Mesothelial cell of epicardium (in vitro differentiated cells): ENCODE measurements at regions not wholly inside any gene's neighbourhood (a gene's known extent, or its start where the extent isn't known, plus 50 kb on each side); places are given as distances from the start of the nearest gene placed in this dataset.
"Not testable (repeated sequence)": the region's sequence is repeated elsewhere in the genome, so short reads cannot be mapped to it uniquely, and the experiment has no call there.

Experiments used
- DNase-seq, 2 experiments: peaks; one replicate each; pipeline ENCODE4 v3.0.0; 2021; ENCODE audit warnings: low spot score in 2 of 2; ENCODE audit not compliant: unreplicated experiment in 2 of 2
- H3K27ac Mint-ChIP-seq: 2 replicates; pipeline ENCODE4 v1.8.0; 2021; ENCODE audit warnings: mixed read lengths
- H3K27me3 Mint-ChIP-seq: 2 replicates; pipeline ENCODE4 v1.8.0; 2021; ENCODE audit warnings: low read depth, mixed read lengths
- H3K36me3 Mint-ChIP-seq: 2 replicates; pipeline ENCODE4 v1.8.0; 2021; ENCODE audit warnings: mixed read lengths
- H3K4me1 Mint-ChIP-seq: 2 replicates; pipeline ENCODE4 v1.8.0; 2021; ENCODE audit warnings: mixed read lengths
- H3K4me3 Mint-ChIP-seq: 2 replicates; pipeline ENCODE4 v1.8.0; 2021; ENCODE audit warnings: mild to moderate bottlenecking, moderate library complexity, mixed read lengths
- H3K9me3 Mint-ChIP-seq: 2 replicates; pipeline ENCODE4 v1.8.0; 2021; ENCODE audit warnings: mixed read lengths
- TF ChIP-seq, protein P1 (sequence below): fragments of 200-600 bp; sonication (generic); IDR thresholded peaks from one replicate; pipeline ENCODE4 v1.5.0; 2021; ENCODE audit warnings: antibody characterized with exemption; ENCODE audit not compliant: unreplicated experiment

DNA sequence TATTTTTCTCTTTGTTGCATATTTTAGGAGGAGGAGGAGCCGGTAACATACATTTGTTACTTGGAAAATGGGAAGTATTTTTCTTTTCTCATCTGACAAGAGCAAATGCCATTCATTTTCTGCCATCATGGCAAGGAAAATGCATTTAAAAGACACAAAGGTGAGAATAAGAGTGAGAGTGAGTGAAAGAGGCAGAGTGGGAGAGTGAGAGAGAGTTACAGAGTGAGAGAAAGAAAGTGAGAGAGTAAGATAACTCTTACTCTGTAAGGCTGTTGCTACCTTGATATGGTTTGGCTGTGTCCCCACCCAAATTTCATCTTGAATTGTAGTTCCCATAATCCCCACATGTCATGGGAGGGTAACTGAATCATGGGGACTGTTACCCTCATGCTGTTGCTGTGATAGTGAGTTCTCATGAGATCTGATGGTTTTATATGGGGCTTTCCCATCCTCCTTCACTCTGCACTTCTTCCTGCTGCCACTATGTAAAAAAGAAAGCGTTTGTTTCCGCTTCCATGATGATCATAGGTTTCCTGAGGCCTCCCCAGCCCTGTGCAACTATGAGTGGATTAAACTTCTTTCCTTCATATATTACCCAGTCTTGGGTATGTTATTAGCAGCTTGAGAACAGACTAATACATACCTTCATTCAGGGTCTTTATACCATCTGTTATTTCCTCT lies 64.2 kb downstream of the ASCL1 start:
- Mint-ChIP-seq H3K9me3 (no peaks in the 10 kb centered on the region), H3K36me3 (no peaks in the 10 kb centered on the region), H3K4me3 (no peak overlapping the region), H3K4me1 (no peaks in the 10 kb centered on the region), H3K27me3 (peaks cover 7% of the 10 kb centered on the region), H3K27ac (no peak overlapping the region)
- TF ChIP-seq, protein P1, sequence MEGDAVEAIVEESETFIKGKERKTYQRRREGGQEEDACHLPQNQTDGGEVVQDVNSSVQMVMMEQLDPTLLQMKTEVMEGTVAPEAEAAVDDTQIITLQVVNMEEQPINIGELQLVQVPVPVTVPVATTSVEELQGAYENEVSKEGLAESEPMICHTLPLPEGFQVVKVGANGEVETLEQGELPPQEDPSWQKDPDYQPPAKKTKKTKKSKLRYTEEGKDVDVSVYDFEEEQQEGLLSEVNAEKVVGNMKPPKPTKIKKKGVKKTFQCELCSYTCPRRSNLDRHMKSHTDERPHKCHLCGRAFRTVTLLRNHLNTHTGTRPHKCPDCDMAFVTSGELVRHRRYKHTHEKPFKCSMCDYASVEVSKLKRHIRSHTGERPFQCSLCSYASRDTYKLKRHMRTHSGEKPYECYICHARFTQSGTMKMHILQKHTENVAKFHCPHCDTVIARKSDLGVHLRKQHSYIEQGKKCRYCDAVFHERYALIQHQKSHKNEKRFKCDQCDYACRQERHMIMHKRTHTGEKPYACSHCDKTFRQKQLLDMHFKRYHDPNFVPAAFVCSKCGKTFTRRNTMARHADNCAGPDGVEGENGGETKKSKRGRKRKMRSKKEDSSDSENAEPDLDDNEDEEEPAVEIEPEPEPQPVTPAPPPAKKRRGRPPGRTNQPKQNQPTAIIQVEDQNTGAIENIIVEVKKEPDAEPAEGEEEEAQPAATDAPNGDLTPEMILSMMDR: no peak
- no peak for DNase-seq

DNA sequence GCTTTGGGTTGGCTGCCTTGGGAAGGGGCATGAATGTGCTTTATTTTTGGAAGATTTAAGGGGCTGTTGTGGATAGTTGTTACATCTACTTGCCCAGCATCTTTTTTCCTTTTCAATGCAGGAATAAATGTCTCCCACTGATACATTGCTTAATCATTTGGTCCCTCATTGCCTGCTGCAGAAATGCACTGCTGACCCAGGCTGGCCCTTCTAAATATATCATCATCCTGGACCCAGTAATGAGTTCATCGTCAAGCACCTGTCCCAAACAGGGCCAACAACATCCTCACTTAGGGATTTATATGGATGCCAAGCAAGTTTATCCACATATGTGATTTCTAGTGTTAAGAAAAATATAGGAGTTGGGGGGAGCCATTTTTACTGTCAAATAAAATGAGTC lies 67.2 kb downstream of the ASCL1 start:
- H3K27ac Mint-ChIP-seq: no peak overlapping the region
- H3K9me3 Mint-ChIP-seq: no peaks in the 10 kb centered on the region
- H3K27me3 Mint-ChIP-seq: peaks cover 13% of the 10 kb centered on the region
- no peaks in the 10 kb centered on the region for H3K36me3 Mint-ChIP-seq
- H3K4me3 Mint-ChIP-seq: no peak overlapping the region
- TF ChIP-seq, protein P1: no peak
- H3K4me1 Mint-ChIP-seq: no peaks in the 10 kb centered on the region
- DNase-seq: no peak

DNA sequence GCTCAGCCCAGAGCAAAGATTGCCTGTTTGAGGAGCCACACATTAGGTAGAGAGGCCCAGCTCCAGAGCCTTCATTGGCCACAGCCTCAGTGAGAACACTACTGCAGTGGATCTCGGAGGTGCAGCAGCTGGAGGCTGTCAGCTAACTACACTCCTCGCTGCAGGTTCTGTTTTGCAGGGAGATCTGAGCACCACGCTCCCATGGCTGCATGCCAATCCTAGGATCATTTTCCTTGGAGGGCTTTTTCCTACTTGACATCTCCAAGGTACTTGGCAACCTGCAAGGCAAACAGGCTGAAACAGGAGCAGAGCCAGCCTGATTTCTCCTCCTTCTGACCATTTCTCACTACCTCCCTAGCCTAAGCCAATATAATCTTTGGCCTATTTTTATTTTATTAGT lies 69.2 kb downstream of the ASCL1 start:
- H3K27me3 Mint-ChIP-seq: peaks cover 13% of the 10 kb centered on the region
- not testable (repeated sequence) for H3K9me3 Mint-ChIP-seq, DNase-seq, H3K27ac Mint-ChIP-seq, H3K36me3 Mint-ChIP-seq, H3K4me1 Mint-ChIP-seq, H3K4me3 Mint-ChIP-seq

DNA sequence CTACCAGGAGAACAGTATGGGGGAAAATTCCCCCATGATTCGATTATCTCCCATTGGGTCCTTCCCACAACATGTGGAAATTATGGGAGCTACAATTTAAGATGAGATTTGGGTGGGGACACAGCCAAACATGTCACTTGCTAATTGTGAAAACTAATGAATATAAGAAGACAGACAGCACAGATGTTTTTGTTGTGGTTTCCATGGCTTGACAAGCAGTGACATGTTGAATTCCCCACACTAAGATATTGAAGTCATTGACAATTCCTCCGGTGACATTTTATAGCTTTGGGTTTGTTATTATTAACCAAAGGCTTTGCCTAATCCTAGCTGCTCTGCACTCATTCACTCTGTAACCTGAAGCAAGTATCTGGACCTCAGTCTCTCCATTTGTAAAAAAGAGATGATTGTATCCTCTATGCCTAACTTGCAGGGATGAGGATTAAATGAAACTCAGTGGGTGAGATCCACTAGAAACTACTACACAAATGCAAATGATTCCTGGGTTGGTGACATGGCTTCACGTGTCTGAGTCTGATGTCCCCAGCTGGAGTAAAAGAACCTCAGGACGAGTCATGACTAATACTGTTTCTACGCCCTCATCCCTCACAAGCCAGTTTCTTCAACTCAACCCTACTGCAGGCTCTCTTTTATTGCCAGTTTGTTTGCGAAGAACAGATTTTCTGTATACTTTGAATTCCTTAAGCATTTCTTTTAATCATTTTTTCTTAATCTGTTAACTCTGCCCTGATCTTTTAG lies 71.6 kb downstream of the ASCL1 start:
- H3K9me3 Mint-ChIP-seq: peaks cover 5% of the 10 kb centered on the region
- H3K4me3 Mint-ChIP-seq: no peak overlapping the region
- peaks cover 10% of the 10 kb centered on the region for H3K27me3 Mint-ChIP-seq
- no peak overlapping the region for H3K27ac Mint-ChIP-seq
- H3K36me3 Mint-ChIP-seq: no peaks in the 10 kb centered on the region
- DNase-seq: no peak
- TF ChIP-seq, protein P1: no peak
- no peaks in the 10 kb centered on the region for H3K4me1 Mint-ChIP-seq

DNA sequence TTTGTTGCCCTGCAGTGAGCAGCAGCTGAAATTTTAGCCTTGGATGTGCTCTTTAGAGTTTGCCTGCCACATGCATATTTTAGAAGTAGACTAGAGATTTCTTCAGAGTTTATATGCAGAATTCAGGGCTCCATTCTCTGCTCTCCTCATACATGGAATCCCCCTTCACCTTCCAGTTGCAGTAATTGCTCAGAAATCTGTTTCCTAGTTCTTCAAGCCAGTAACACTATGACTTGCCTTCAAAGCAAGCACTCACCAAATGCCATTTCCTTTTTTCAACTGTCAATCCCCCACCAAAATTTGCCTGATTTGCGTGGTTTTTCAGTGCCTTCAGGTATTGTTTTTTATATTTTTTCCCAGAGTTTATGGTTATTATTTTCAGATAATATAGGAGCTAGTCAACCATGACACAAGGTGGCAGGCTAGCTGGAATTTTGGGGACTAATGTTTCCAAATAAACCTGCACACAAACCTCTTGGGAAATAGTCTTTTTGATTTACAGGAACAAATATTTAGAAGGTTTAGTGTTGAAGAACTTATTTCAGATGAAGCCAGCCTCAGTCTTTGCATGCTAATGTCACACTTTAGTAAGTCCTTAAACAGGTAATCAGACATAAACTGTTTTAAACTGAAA lies 79.2 kb downstream of the ASCL1 start:
- no peak overlapping the region for H3K27ac Mint-ChIP-seq
- no peak overlapping the region for H3K4me3 Mint-ChIP-seq
- DNase-seq: no peak
- peaks cover 34% of the 10 kb centered on the region for H3K27me3 Mint-ChIP-seq
- peaks cover 5% of the 10 kb centered on the region for H3K9me3 Mint-ChIP-seq
- TF ChIP-seq, protein P1: no peak
- no peaks in the 10 kb centered on the region for H3K36me3 Mint-ChIP-seq
- H3K4me1 Mint-ChIP-seq: no peaks in the 10 kb centered on the region
